ENCODE measurements at regions not wholly inside any gene's neighbourhood (a gene's known extent, or its start where the extent isn't known, plus 50 kb on each side); places are given as distances from the start of the nearest gene placed in this dataset.

GRCh38 chr4:67161311-67161710, 384.0 kb downstream of the CENPC start:
- H3K36me3 ChIP-seq (ENCODE audit: control insufficient read depth, insufficient read depth, low read length) = no peaks in the 10 kb centered on the region
- H3K4me1 ChIP-seq (ENCODE audit: control insufficient read depth, insufficient read depth, low read length, poor library complexity, severe bottlenecking) = no peaks in the 10 kb centered on the region
- H3K9me3 ChIP-seq (ENCODE audit: control insufficient read depth, low read length) = no peaks in the 10 kb centered on the region
- WGBS, 2 experiments (ENCODE audit: insufficient coverage in 2 of 2) = 60 to 83% methylated on average over 2 to 3 of the region's 3 CpGs
- H3K27ac ChIP-seq (ENCODE audit: low read depth, low read length, severe bottlenecking) = no peak overlapping the region
- no peak overlapping the region for H3K4me3 ChIP-seq (ENCODE audit: extremely low read depth, insufficient read depth, low read length, poor library complexity, severe bottlenecking)

DNA sequence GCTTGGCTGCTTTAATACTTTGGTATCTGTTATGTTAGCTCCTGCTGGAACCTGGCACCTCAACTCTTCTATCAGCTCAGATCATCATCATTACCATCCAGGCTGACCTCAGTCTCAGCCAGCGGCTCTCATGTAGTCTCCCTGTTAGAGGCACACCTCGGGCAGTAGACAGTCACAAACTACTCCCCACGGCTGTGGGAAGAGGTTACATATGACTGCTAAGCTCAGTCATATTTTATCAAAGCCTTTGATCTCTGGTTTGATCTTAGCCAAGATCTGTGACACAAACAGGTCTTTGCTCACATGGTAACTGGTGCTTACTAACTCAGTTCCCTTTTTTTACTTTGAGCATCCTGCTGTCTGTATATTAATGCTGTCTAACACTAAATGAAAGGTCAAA, 384.9 kb downstream of the CENPC start:
- no peaks in the 10 kb centered on the region for H3K9me3 ChIP-seq (ENCODE audit: control insufficient read depth, low read length)
- H3K27ac ChIP-seq (ENCODE audit: low read depth, low read length, severe bottlenecking) = no peak overlapping the region
- no peak overlapping the region for H3K4me3 ChIP-seq (ENCODE audit: extremely low read depth, insufficient read depth, low read length, poor library complexity, severe bottlenecking)
- no peaks in the 10 kb centered on the region for H3K4me1 ChIP-seq (ENCODE audit: control insufficient read depth, insufficient read depth, low read length, poor library complexity, severe bottlenecking)
- 78 to 82% methylated on average over 3 of the region's 3 CpGs for WGBS, 2 experiments (ENCODE audit: insufficient coverage in 2 of 2)
- H3K36me3 ChIP-seq (ENCODE audit: control insufficient read depth, insufficient read depth, low read length) = no peaks in the 10 kb centered on the region

- no peak overlapping the region for H3K27ac ChIP-seq (ENCODE audit: low read depth, low read length, severe bottlenecking)
- no peaks in the 10 kb centered on the region for H3K36me3 ChIP-seq (ENCODE audit: control insufficient read depth, insufficient read depth, low read length)
- H3K4me3 ChIP-seq (ENCODE audit: extremely low read depth, insufficient read depth, low read length, poor library complexity, severe bottlenecking) = no peak overlapping the region
- no peaks in the 10 kb centered on the region for H3K9me3 ChIP-seq (ENCODE audit: control insufficient read depth, low read length)
- WGBS, 2 experiments (ENCODE audit: insufficient coverage in 2 of 2) = 88% methylated on average over 1 of the region's 1 CpG; no CpG with 5 or more reads in 1 of the 2 experiments
- no peaks in the 10 kb centered on the region for H3K4me1 ChIP-seq (ENCODE audit: control insufficient read depth, insufficient read depth, low read length, poor library complexity, severe bottlenecking)
These were observed 386.6 kb downstream of the CENPC start for GRCh38 chr4:67158666-67159065.

DNA sequence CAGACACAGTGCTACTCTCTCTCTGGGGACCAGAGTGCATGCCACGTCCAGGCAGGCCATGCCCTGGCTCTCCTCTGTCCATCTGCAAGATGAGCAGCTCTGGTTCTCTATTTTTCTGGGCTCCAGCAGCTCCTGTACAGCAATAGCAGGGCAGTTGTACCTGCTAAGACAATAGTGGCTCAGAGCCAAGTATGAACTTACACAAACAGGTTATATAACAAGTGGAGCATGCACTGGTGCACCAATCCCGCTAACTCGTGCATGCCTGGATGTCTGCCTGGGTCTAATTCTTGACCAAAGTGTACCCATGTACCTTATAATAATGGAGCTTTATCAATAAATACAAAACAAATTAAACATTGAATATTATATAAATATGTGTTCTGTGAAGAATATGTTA, 392.3 kb downstream of the CENPC start:
- WGBS, 2 experiments (ENCODE audit: insufficient coverage in 2 of 2) = 86 to 92% methylated on average over 1 of the region's 3 CpGs

GRCh38 chr4:67151376-67152343, 393.6 kb downstream of the CENPC start:
- no peak overlapping the region for H3K27ac ChIP-seq (ENCODE audit: low read depth, low read length, severe bottlenecking)
- H3K36me3 ChIP-seq (ENCODE audit: control insufficient read depth, insufficient read depth, low read length) = no peaks in the 10 kb centered on the region
- 92 to 95% methylated on average over 24 to 36 of the region's 45 CpGs for WGBS, 2 experiments (ENCODE audit: insufficient coverage in 2 of 2)
- no peak overlapping the region for H3K4me3 ChIP-seq (ENCODE audit: extremely low read depth, insufficient read depth, low read length, poor library complexity, severe bottlenecking)
- no peaks in the 10 kb centered on the region for H3K4me1 ChIP-seq (ENCODE audit: control insufficient read depth, insufficient read depth, low read length, poor library complexity, severe bottlenecking)
- no peaks in the 10 kb centered on the region for H3K9me3 ChIP-seq (ENCODE audit: control insufficient read depth, low read length)

More for the DNA sequence above, 392.3 kb downstream of the CENPC start:
- Histone ChIP-seq H3K36me3 (ENCODE audit: control insufficient read depth, insufficient read depth, low read length) (no peaks in the 10 kb centered on the region), H3K27ac (ENCODE audit: low read depth, low read length, severe bottlenecking) (no peak overlapping the region), H3K4me3 (ENCODE audit: extremely low read depth, insufficient read depth, low read length, poor library complexity, severe bottlenecking) (no peak overlapping the region), H3K9me3 (ENCODE audit: control insufficient read depth, low read length) (no peaks in the 10 kb centered on the region), H3K4me1 (ENCODE audit: control insufficient read depth, insufficient read depth, low read length, poor library complexity, severe bottlenecking) (no peaks in the 10 kb centered on the region)

DNA sequence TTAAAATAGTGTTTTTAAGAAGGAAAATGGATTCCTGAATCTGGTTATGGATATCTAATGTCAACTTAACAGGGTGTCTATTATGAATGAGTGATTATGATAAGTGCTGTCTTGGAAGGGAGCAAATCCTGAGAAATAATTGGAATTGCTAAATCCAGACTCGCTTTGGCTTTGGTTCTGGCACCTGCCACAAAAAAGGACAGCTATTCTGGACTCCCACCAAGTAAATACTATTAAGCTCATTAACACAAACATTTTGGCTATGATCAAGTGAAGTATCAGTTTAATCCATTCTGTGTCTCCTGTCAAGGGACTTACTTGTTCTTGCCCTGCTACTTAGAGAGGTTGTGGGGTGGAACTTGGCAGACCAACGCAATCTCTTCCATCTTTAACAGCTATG, 403.7 kb downstream of the CENPC start:
- Histone ChIP-seq H3K27ac (ENCODE audit: low read depth, low read length, severe bottlenecking) (no peak overlapping the region), H3K36me3 (ENCODE audit: control insufficient read depth, insufficient read depth, low read length) (no peaks in the 10 kb centered on the region), H3K9me3 (ENCODE audit: control insufficient read depth, low read length) (no peaks in the 10 kb centered on the region), H3K4me3 (ENCODE audit: extremely low read depth, insufficient read depth, low read length, poor library complexity, severe bottlenecking) (no peak overlapping the region), H3K4me1 (ENCODE audit: control insufficient read depth, insufficient read depth, low read length, poor library complexity, severe bottlenecking) (no peaks in the 10 kb centered on the region)
- 67% methylated on average over 1 of the region's 2 CpGs; no CpG with 5 or more reads in 1 of the 2 experiments for WGBS, 2 experiments (ENCODE audit: insufficient coverage in 2 of 2)

DNA sequence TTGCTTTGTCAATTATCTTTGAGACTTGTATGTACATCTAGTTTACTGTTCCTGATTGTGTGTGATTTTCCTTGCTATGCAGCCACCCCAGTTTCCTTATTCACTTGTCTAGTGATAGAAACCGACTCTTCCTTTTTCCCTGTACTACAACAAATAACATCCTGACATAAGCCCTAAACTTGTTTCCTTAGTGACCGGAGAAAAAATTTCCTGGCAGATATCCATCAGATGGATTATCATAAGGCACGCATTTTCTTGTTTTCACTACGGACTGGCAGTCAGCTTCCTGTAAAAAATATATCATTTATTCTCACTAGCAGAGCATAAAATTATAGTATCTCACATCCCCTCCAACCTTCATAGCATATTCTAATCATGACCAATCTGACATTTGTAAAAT, 410.7 kb downstream of the CENPC start:
- H3K36me3 ChIP-seq (ENCODE audit: control insufficient read depth, insufficient read depth, low read length) = no peaks in the 10 kb centered on the region
- WGBS, 2 experiments (ENCODE audit: insufficient coverage in 2 of 2) = 88 to 90% methylated on average over 3 to 4 of the region's 4 CpGs
- no peak overlapping the region for H3K27ac ChIP-seq (ENCODE audit: low read depth, low read length, severe bottlenecking)
- no peaks in the 10 kb centered on the region for H3K9me3 ChIP-seq (ENCODE audit: control insufficient read depth, low read length)
- no peak overlapping the region for H3K4me3 ChIP-seq (ENCODE audit: extremely low read depth, insufficient read depth, low read length, poor library complexity, severe bottlenecking)
- no peaks in the 10 kb centered on the region for H3K4me1 ChIP-seq (ENCODE audit: control insufficient read depth, insufficient read depth, low read length, poor library complexity, severe bottlenecking)

DNA sequence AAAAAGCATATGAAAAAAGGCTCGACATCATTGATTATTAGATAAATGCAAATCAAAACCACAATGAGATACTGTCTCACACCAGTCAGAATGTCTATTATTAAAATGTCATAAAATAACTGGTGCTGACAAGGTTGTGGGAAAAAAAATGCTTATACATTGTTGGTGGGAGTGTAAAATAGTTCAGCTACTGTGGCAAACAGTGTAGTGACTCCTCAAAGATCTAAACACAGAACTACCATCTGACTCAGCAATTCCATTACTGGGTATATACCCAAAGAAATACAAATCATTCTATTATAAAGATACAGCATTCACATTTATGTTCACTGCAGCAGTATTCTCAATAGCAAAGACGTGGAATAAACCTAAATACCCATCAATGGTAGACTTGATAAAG, 412.1 kb downstream of the CENPC start:
- 100% methylated on average over 2 of the region's 2 CpGs; no CpG with 5 or more reads in 1 of the 2 experiments for WGBS, 2 experiments (ENCODE audit: insufficient coverage in 2 of 2)
- H3K36me3 ChIP-seq (ENCODE audit: control insufficient read depth, insufficient read depth, low read length) = no peaks in the 10 kb centered on the region

GRCh38 chr4:67131224-67131623, 414.1 kb downstream of the CENPC start:
- no peak overlapping the region for H3K27ac ChIP-seq (ENCODE audit: low read depth, low read length, severe bottlenecking)
- H3K4me3 ChIP-seq (ENCODE audit: extremely low read depth, insufficient read depth, low read length, poor library complexity, severe bottlenecking) = no peak overlapping the region
- H3K9me3 ChIP-seq (ENCODE audit: control insufficient read depth, low read length) = no peaks in the 10 kb centered on the region
- H3K36me3 ChIP-seq (ENCODE audit: control insufficient read depth, insufficient read depth, low read length) = no peaks in the 10 kb centered on the region
- no peaks in the 10 kb centered on the region for H3K4me1 ChIP-seq (ENCODE audit: control insufficient read depth, insufficient read depth, low read length, poor library complexity, severe bottlenecking)

More for the DNA sequence above, 412.1 kb downstream of the CENPC start:
- Histone ChIP-seq H3K9me3 (ENCODE audit: control insufficient read depth, low read length) (no peaks in the 10 kb centered on the region), H3K27ac (ENCODE audit: low read depth, low read length, severe bottlenecking) (no peak overlapping the region), H3K4me3 (ENCODE audit: extremely low read depth, insufficient read depth, low read length, poor library complexity, severe bottlenecking) (no peak overlapping the region), H3K4me1 (ENCODE audit: control insufficient read depth, insufficient read depth, low read length, poor library complexity, severe bottlenecking) (no peaks in the 10 kb centered on the region)

- Histone ChIP-seq H3K4me3 (ENCODE audit: extremely low read depth, insufficient read depth, low read length, poor library complexity, severe bottlenecking) (no peak overlapping the region), H3K9me3 (ENCODE audit: control insufficient read depth, low read length) (no peaks in the 10 kb centered on the region), H3K27ac (ENCODE audit: low read depth, low read length, severe bottlenecking) (no peak overlapping the region), H3K4me1 (ENCODE audit: control insufficient read depth, insufficient read depth, low read length, poor library complexity, severe bottlenecking) (no peaks in the 10 kb centered on the region), H3K36me3 (ENCODE audit: control insufficient read depth, insufficient read depth, low read length) (no peaks in the 10 kb centered on the region)
- no CpG with 5 or more reads among the region's 1 CpG for WGBS, 2 experiments (ENCODE audit: insufficient coverage in 2 of 2)
These were observed 414.9 kb downstream of the CENPC start for GRCh38 chr4:67130411-67130810.

DNA sequence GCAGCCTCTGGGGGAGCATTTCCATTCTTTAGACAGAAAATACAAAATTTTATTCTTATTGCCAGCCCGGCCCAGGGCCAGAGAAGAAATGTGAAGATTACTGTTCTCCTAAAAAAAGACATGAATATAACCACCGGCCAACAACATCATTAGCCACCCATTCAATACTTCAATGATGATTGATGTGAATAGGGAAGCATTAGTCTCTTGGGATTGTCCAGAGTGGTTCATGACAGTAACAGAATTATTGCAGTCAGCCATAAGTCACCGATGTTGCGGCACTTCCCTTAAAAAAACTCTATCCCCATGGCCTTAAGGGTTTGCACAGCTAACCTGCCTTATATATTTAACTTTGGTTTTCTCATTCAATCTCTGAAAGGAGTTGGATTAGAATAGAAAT, 418.7 kb downstream of the CENPC start:
- Histone ChIP-seq H3K9me3 (ENCODE audit: control insufficient read depth, low read length) (no peaks in the 10 kb centered on the region), H3K36me3 (ENCODE audit: control insufficient read depth, insufficient read depth, low read length) (no peaks in the 10 kb centered on the region), H3K4me3 (ENCODE audit: extremely low read depth, insufficient read depth, low read length, poor library complexity, severe bottlenecking) (no peak overlapping the region), H3K4me1 (ENCODE audit: control insufficient read depth, insufficient read depth, low read length, poor library complexity, severe bottlenecking) (no peaks in the 10 kb centered on the region), H3K27ac (ENCODE audit: low read depth, low read length, severe bottlenecking) (no peak overlapping the region)
- no CpG with 5 or more reads among the region's 4 CpGs for WGBS, 2 experiments (ENCODE audit: insufficient coverage in 2 of 2)

All from mesodermal cell (in vitro differentiated cells).